ENCODE measurements at regions not wholly inside any gene's neighbourhood (a gene's known extent, or its start where the extent isn't known, plus 50 kb on each side); places are given as distances from the start of the nearest gene placed in this dataset.

- TF ChIP-seq CTCF (IDR thresholded peaks at IDR 0.05) (no peak), POLR2A (IDR thresholded peaks at IDR 0.05) (no peak)
These were observed 344.0 kb upstream of the NWD2 start for GRCh38 chr4:36900446-36900987.
